GM19452 (cell line): ENCODE measurements at regions not wholly inside any gene's neighbourhood (a gene's known extent, or its start where the extent isn't known, plus 50 kb on each side); places are given as distances from the start of the nearest gene placed in this dataset.
"Not testable (repeated sequence)": the region's sequence is repeated elsewhere in the genome, so short reads cannot be mapped to it uniquely, and the experiment has no call there.

ENCODE experiments used
- ATAC-seq: cut with Tn5 transposase; IDR thresholded peaks from one replicate; pipeline ENCODE4 v1.9.1; 2021; ENCODE audit not compliant: unreplicated experiment

- ATAC-seq = not testable (repeated sequence)
Measured at GRCh38 chr15:83335542-83335941, 51.1 kb upstream of the BNC1 start.

GRCh38 chr15:83339396-83339795, 54.9 kb upstream of the BNC1 start:
- ATAC-seq = no peak

GRCh38 chr15:83340087-83340486, 55.6 kb upstream of the BNC1 start:
- ATAC-seq = no peak

GRCh38 chr15:83346342-83346741, 61.9 kb upstream of the BNC1 start:
- no peak for ATAC-seq

- no peak for ATAC-seq
Measured at GRCh38 chr15:83352119-83352518, 67.7 kb upstream of the BNC1 start.

GRCh38 chr15:83356501-83357399, 72.3 kb upstream of the BNC1 start:
- ATAC-seq = no peak

- no peak for ATAC-seq
Measured at GRCh38 chr15:83358972-83359564, 74.6 kb upstream of the BNC1 start.

- no peak for ATAC-seq
Measured at GRCh38 chr15:83362706-83363105, 78.2 kb upstream of the BNC1 start.

GRCh38 chr15:83364501-83364900, 80.0 kb upstream of the BNC1 start:
- ATAC-seq = no peak

GRCh38 chr15:83365370-83365938, 81.0 kb upstream of the BNC1 start:
- ATAC-seq = no peak

GRCh38 chr15:83372434-83372891, 74.7 kb upstream of the SH3GL3 start:
- ATAC-seq = no peak

GRCh38 chr15:83378921-83379578, 68.1 kb upstream of the SH3GL3 start:
- ATAC-seq = no peak

- ATAC-seq = no peak
Measured at GRCh38 chr15:83379579-83379959, 67.6 kb upstream of the SH3GL3 start.

GRCh38 chr15:83380059-83380458, 67.1 kb upstream of the SH3GL3 start:
- no peak for ATAC-seq

GRCh38 chr15:83380682-83381081, 66.5 kb upstream of the SH3GL3 start:
- ATAC-seq = peak; percentile 91

GRCh38 chr15:83383608-83384139, 63.5 kb upstream of the SH3GL3 start:
- not testable (repeated sequence) for ATAC-seq

GRCh38 chr15:83396101-83396500, 51.0 kb upstream of the SH3GL3 start:
- no peak for ATAC-seq
